Neuronal stem cell (in vitro differentiated cells): ENCODE measurements at regions not wholly inside any gene's neighbourhood (a gene's known extent, or its start where the extent isn't known, plus 50 kb on each side); places are given as distances from the start of the nearest gene placed in this dataset.

Source experiments
- DNase-seq: peaks from one replicate; pipeline ENCODE4 v3.0.0-alpha.2; 2013; ENCODE audit warnings: low spot score
- H2AFZ ChIP-seq: one replicate; pipeline ENCODE4 v1.6.1; 2013; ENCODE audit warnings: mild to moderate bottlenecking, low read length, inconsistent platforms
- H2AK5ac ChIP-seq: 2 replicates; pipeline ENCODE4 v1.6.1; 2013; ENCODE audit warnings: low read depth, mild to moderate bottlenecking, inconsistent platforms, low read length, moderate library complexity, mixed read lengths
- H2BK120ac ChIP-seq: 2 replicates; pipeline ENCODE4 v1.6.1; 2013; ENCODE audit warnings: low read depth, mild to moderate bottlenecking, inconsistent platforms, low read length, moderate library complexity, mixed read lengths
- H2BK12ac ChIP-seq: one replicate; pipeline ENCODE4 v1.6.1; 2013; ENCODE audit warnings: low read length, inconsistent platforms
- H2BK15ac ChIP-seq: 2 replicates; pipeline ENCODE4 v1.6.1; 2013; ENCODE audit warnings: mild to moderate bottlenecking, low read length, inconsistent platforms, mixed read lengths
- H2BK5ac ChIP-seq: one replicate; pipeline ENCODE4 v1.6.1; 2013; ENCODE audit warnings: inconsistent platforms, mild to moderate bottlenecking, low read length, moderate library complexity
- H3K14ac ChIP-seq: one replicate; pipeline ENCODE4 v1.6.1; 2013; ENCODE audit warnings: low read length, inconsistent platforms
- H3K18ac ChIP-seq: 2 replicates; pipeline ENCODE4 v1.6.1; 2013; ENCODE audit warnings: low read length, inconsistent platforms
- H3K23ac ChIP-seq: 2 replicates; pipeline ENCODE4 v1.6.1; 2013; ENCODE audit warnings: low read depth, mild to moderate bottlenecking, mixed read lengths, low read length, inconsistent platforms; ENCODE audit not compliant: poor library complexity
- H3K27ac ChIP-seq: replicated peaks from 3 replicates; pipeline ENCODE4 v1.5.1; 2013; ENCODE audit warnings: low read length, inconsistent platforms
- H3K27me3 ChIP-seq, 3 experiments: 2 replicates each; pipeline ENCODE4 v1.6.1; 2013; ENCODE audit warnings: low read length in 3 of 3, mild to moderate bottlenecking in 2 of 3, inconsistent platforms in 1 of 3, low read depth in 1 of 3, mixed read lengths in 1 of 3, moderate library complexity in 1 of 3; ENCODE audit not compliant: control insufficient read depth in 3 of 3, insufficient read depth in 3 of 3
- H3K36me3 ChIP-seq, 2 donors: replicated peaks in 1 of 2; 2 replicates each; pipeline ENCODE4 v1.6.1; 2013; ENCODE audit warnings: low read length in 2 of 2; ENCODE audit not compliant: control insufficient read depth in 2 of 2, insufficient read depth in 2 of 2
- H3K4ac ChIP-seq: 2 replicates; pipeline ENCODE4 v1.6.1; 2013; ENCODE audit warnings: inconsistent platforms, mild to moderate bottlenecking, low read length, moderate library complexity
- H3K4me1 ChIP-seq, 2 donors: 1 replicate in 1 of 2; 2 replicates in 1 of 2; pipeline ENCODE4 v1.6.1; 2013; ENCODE audit warnings: low read length in 2 of 2, low read depth in 1 of 2; ENCODE audit not compliant: control insufficient read depth in 2 of 2, insufficient read depth in 1 of 2
- H3K4me2 ChIP-seq: one replicate; pipeline ENCODE4 v1.6.1; 2013; ENCODE audit warnings: mild to moderate bottlenecking, low read length, inconsistent platforms; ENCODE audit not compliant: insufficient read depth, poor library complexity, severe bottlenecking
- H3K4me3 ChIP-seq, 2 donors: 2 replicates each; pipeline ENCODE4 v1.5.1; 2013; ENCODE audit warnings: low read length in 2 of 2, mild to moderate bottlenecking in 2 of 2, inconsistent platforms in 1 of 2, moderate library complexity in 1 of 2
- H3K79me1 ChIP-seq: one replicate; pipeline ENCODE4 v1.6.1; 2013; ENCODE audit warnings: low read depth, mild to moderate bottlenecking, inconsistent platforms, low read length, moderate library complexity
- H3K9ac ChIP-seq: one replicate; pipeline ENCODE4 v1.6.1; 2013; ENCODE audit warnings: mild to moderate bottlenecking, low read depth, low read length, inconsistent platforms; ENCODE audit not compliant: poor library complexity
- H3K9me3 ChIP-seq, 2 donors: replicated peaks in 1 of 2; 2 replicates each; pipeline versions ENCODE3 to v1.6.1; 2013; ENCODE audit warnings: low read length in 2 of 2, mild to moderate bottlenecking in 2 of 2, inconsistent platforms in 1 of 2, low read depth in 1 of 2, mixed read lengths in 1 of 2, moderate library complexity in 1 of 2; ENCODE audit not compliant: control insufficient read depth in 2 of 2, insufficient read depth in 1 of 2
- H4K8ac ChIP-seq: one replicate; pipeline ENCODE4 v1.6.1; 2013; ENCODE audit warnings: low read depth, mild to moderate bottlenecking, inconsistent platforms, low read length, moderate library complexity
- H4K91ac ChIP-seq: one replicate; pipeline ENCODE4 v1.6.1; 2013; ENCODE audit warnings: low read length, low read depth, mild to moderate bottlenecking, inconsistent platforms; ENCODE audit not compliant: poor library complexity
- WGBS, 2 donors: extraction: QIAGEN DNeasy Blood & Tissue Kit; methylation state at CpG; one replicate each; pipeline ENCODE4 v1.1.7; 2013; ENCODE audit warnings: missing lambda C conversion rate in 2 of 2, mixed read lengths in 1 of 2; ENCODE audit not compliant: insufficient read length in 2 of 2, insufficient replicate concordance in 1 of 2; ENCODE audit errors: extremely low coverage in 2 of 2; 5-methylcytosine and 5-hydroxymethylcytosine counted together

- Histone ChIP-seq H2BK12ac (no peak overlapping the region), H2BK120ac (no peak overlapping the region), H2BK5ac (no peak overlapping the region), H3K36me3 (no peaks in the 10 kb centered on the region), H3K4me2 (no peak overlapping the region), H3K18ac (no peak overlapping the region), H2AFZ (no peak overlapping the region), H3K4ac (no peak overlapping the region), H3K4me3 (no peak overlapping the region), H3K4me1 (no peaks in the 10 kb centered on the region), H4K8ac (no peak overlapping the region), H3K23ac (no peak overlapping the region), H3K9me3 (peaks cover 0 to 2% of the 10 kb centered on the region in 2 donors), H3K27ac (no peak overlapping the region), H3K14ac (no peak overlapping the region), H4K91ac (no peak overlapping the region), H2AK5ac (no peak overlapping the region), H2BK15ac (no peak overlapping the region), H3K79me1 (no peaks in the 10 kb centered on the region), H3K27me3 (no peaks in the 10 kb centered on the region), H3K9ac (no peak overlapping the region)
- DNase-seq: no peak
- no CpG with 5 or more reads among the region's 4 CpGs for WGBS, 2 donors
These were observed 119.2 kb upstream of the ATP1B1 start for GRCh38 chr1:168987330-168987729.

- no peak overlapping the region for H2BK120ac ChIP-seq
- no peak for DNase-seq
- H2AK5ac ChIP-seq: no peak overlapping the region
- no peak overlapping the region for H3K9ac ChIP-seq
- no peak overlapping the region for H2BK15ac ChIP-seq
- H3K23ac ChIP-seq: no peak overlapping the region
- no peak overlapping the region for H3K4me2 ChIP-seq
- H3K4me1 ChIP-seq: no peaks in the 10 kb centered on the region
- no peak overlapping the region for H4K8ac ChIP-seq
- H3K14ac ChIP-seq: no peak overlapping the region
- no peaks in the 10 kb centered on the region for H3K36me3 ChIP-seq
- H3K9me3 ChIP-seq: peaks cover 0 to 2% of the 10 kb centered on the region in 2 donors
- no peak overlapping the region for H3K4me3 ChIP-seq
- H2AFZ ChIP-seq: no peak overlapping the region
- no peak overlapping the region for H3K4ac ChIP-seq
- H2BK12ac ChIP-seq: no peak overlapping the region
- no CpG with 5 or more reads among the region's 2 CpGs for WGBS, 2 donors
- no peak overlapping the region for H3K27ac ChIP-seq
- H3K27me3 ChIP-seq: no peaks in the 10 kb centered on the region
- H3K79me1 ChIP-seq: no peaks in the 10 kb centered on the region
- no peak overlapping the region for H2BK5ac ChIP-seq
- H3K18ac ChIP-seq: no peak overlapping the region
- no peak overlapping the region for H4K91ac ChIP-seq
These were observed 118.6 kb upstream of the ATP1B1 start for GRCh38 chr1:168987923-168988322.

GRCh38 chr1:168989985-168990384 is 116.5 kb upstream of the ATP1B1 start:
- Histone ChIP-seq H4K91ac (no peak overlapping the region), H3K9ac (no peak overlapping the region), H2BK120ac (no peak overlapping the region), H3K4ac (no peak overlapping the region), H3K9me3 (peaks cover 0 to 2% of the 10 kb centered on the region in 2 donors), H3K36me3 (no peaks in the 10 kb centered on the region), H2AK5ac (no peak overlapping the region), H3K27me3 (no peaks in the 10 kb centered on the region), H3K27ac (no peak overlapping the region), H2BK12ac (no peak overlapping the region), H3K18ac (no peak overlapping the region), H3K14ac (no peak overlapping the region), H3K23ac (no peak overlapping the region), H3K4me3 (no peak overlapping the region), H3K4me2 (no peak overlapping the region), H2BK5ac (no peak overlapping the region), H3K4me1 (no peaks in the 10 kb centered on the region), H4K8ac (no peak overlapping the region), H2BK15ac (no peak overlapping the region), H2AFZ (no peak overlapping the region), H3K79me1 (no peaks in the 10 kb centered on the region)
- DNase-seq: no peak

- H3K4me1 ChIP-seq: no peaks in the 10 kb centered on the region
- H3K9me3 ChIP-seq: peaks cover 0 to 2% of the 10 kb centered on the region in 2 donors
- H3K14ac ChIP-seq: no peak overlapping the region
- no peaks in the 10 kb centered on the region for H3K27me3 ChIP-seq
- H2BK12ac ChIP-seq: no peak overlapping the region
- no peak overlapping the region for H2BK120ac ChIP-seq
- no peak overlapping the region for H4K91ac ChIP-seq
- DNase-seq: no peak
- no peak overlapping the region for H3K4me2 ChIP-seq
- no peak overlapping the region for H2BK15ac ChIP-seq
- WGBS, 2 donors: no CpG with 5 or more reads among the region's 4 CpGs
- no peak overlapping the region for H3K23ac ChIP-seq
- no peak overlapping the region for H3K18ac ChIP-seq
- no peak overlapping the region for H2BK5ac ChIP-seq
- no peaks in the 10 kb centered on the region for H3K36me3 ChIP-seq
- no peak overlapping the region for H4K8ac ChIP-seq
- no peaks in the 10 kb centered on the region for H3K79me1 ChIP-seq
- H3K27ac ChIP-seq: no peak overlapping the region
- no peak overlapping the region for H3K9ac ChIP-seq
- no peak overlapping the region for H3K4me3 ChIP-seq
- H2AK5ac ChIP-seq: no peak overlapping the region
- H3K4ac ChIP-seq: no peak overlapping the region
- H2AFZ ChIP-seq: peak overlapping the region; percentile 13
These were observed 114.6 kb upstream of the ATP1B1 start for GRCh38 chr1:168991667-168992475.
